ENCODE measurements at regions not wholly inside any gene's neighbourhood (a gene's known extent, or its start where the extent isn't known, plus 50 kb on each side); places are given as distances from the start of the nearest gene placed in this dataset. TPM values are rescaled to one million over a fixed set of nuclear protein-coding genes. Genes with fewer than 3 reads are reported as not detected.

GRCh38 chr2:207479198-207479785, 50.5 kb upstream of the CREB1 start:
- Histone ChIP-seq H3K27me3 (ENCODE audit: insufficient read depth, poor library complexity, severe bottlenecking) (no peaks in the 10 kb centered on the region), H3K4me3 (replicated peaks; ENCODE audit: insufficient read depth, low read length) (no peak overlapping the region), H3K27ac (replicated peaks) (no peak overlapping the region)
- no peak for TF ChIP-seq SPI1 (IDR thresholded peaks at IDR 0.05; ENCODE audit: borderline replicate concordance, low read depth)
- no peak for TF ChIP-seq POLR2AphosphoS5 (IDR thresholded peaks at IDR 0.05; ENCODE audit: low read depth)
- TF ChIP-seq REST (IDR thresholded peaks at IDR 0.05; ENCODE audit: insufficient replicate concordance, low read depth) = no peak
- TF ChIP-seq CTCF (IDR thresholded peaks at IDR 0.05; ENCODE audit: insufficient read depth, low read length) = no peak
- TF ChIP-seq GABPA (IDR thresholded peaks at IDR 0.05; ENCODE audit: low read depth) = no peak
- no peak for DNase-seq (ENCODE audit: low read depth in 1 of 2, low spot score in 1 of 2)

Small RNA genes in the stretch of these regions (microRNA-seq; reads per million reads assigned to microRNA genes)
- gene MIR1302-4 = not detected

Measured in HL-60 (cell line).